ENCODE measurements at regions not wholly inside any gene's neighbourhood (a gene's known extent, or its start where the extent isn't known, plus 50 kb on each side); places are given as distances from the start of the nearest gene placed in this dataset.

DNA sequence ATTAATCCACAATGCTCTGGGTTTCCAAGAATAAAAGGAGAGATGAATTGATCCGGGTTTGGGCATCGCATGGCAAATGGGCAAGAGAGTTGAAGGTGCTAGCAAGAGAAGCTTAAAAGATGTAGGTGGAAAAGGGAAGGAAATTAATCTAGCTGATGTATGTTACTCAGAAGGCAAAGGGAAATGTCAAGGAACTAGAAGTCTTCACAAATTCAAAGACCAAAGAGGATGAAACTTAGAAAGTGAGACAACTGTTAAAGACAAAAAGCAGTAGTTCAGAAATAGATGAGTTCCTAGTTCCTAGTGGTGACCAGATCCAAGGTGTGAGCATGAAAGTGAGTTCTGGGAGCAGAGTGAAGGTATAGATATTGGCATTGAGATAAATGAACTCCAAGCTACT, 228.3 kb downstream of the SEC23A start:
- TF ChIP-seq, protein P1, sequence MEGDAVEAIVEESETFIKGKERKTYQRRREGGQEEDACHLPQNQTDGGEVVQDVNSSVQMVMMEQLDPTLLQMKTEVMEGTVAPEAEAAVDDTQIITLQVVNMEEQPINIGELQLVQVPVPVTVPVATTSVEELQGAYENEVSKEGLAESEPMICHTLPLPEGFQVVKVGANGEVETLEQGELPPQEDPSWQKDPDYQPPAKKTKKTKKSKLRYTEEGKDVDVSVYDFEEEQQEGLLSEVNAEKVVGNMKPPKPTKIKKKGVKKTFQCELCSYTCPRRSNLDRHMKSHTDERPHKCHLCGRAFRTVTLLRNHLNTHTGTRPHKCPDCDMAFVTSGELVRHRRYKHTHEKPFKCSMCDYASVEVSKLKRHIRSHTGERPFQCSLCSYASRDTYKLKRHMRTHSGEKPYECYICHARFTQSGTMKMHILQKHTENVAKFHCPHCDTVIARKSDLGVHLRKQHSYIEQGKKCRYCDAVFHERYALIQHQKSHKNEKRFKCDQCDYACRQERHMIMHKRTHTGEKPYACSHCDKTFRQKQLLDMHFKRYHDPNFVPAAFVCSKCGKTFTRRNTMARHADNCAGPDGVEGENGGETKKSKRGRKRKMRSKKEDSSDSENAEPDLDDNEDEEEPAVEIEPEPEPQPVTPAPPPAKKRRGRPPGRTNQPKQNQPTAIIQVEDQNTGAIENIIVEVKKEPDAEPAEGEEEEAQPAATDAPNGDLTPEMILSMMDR (IDR thresholded peaks at IDR 0.05): no peak
- no peak for TF ChIP-seq POLR2A (IDR thresholded peaks at IDR 0.05)
- TF ChIP-seq EP300 (IDR thresholded peaks at IDR 0.05): no peak
- no peak for TF ChIP-seq POLR2AphosphoS5 (IDR thresholded peaks at IDR 0.05)
- DNase-seq: no peak
- Histone ChIP-seq H3K4me1 (peaks cover 0 to 18% (median 0%) of the 10 kb centered on the region in 4 donors), H3K9me3 (no peaks in the 10 kb centered on the region), H3K4me3 (no peak overlapping the region), H3K27ac (no peak overlapping the region), H3K27me3 (no peaks in the 10 kb centered on the region), H3K36me3 (no peaks in the 10 kb centered on the region)
- 75 to 97% (median 93%) methylated on average over 2 of the region's 2 CpGs for WGBS, 5 donors
- intact Hi-C loops (cut with DNase I; ENCODE audit: low total_unique reads): no loop called here

- intact Hi-C loops (cut with DNase I; ENCODE audit: low total_unique reads): no loop called here
- WGBS, 5 donors: 69 to 82% (median 72%) methylated on average over 3 of the region's 3 CpGs
- H3K4me3 ChIP-seq: no peak overlapping the region
These were observed 229.0 kb downstream of the SEC23A start for GRCh38 chr14:38873941-38874612.

DNA sequence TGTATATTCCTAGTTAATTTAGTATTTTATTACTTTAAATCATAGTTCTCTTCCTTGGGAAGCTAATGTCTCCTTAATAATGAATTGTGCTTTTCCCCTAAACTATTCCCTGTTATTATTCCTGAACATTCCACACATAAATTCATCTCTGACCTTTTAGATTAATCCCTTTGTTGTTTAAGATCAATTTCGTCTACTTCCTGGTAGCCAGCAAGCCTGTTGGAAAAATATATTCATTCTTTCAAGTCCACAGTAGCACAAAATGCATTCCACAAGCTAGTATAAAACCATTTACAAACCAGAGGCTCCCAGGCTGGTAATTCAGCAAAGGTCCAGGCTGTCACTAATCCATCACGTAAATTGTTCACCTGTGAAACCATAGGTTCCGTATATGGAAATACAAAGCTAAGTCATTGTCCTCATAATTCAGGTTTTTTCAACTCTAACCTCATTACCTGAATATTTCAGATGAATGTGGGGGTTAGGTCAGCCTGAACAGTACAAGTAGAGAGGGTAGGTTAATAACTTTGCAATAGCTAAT, 232.7 kb downstream of the SEC23A start:
- no peaks in the 10 kb centered on the region for H3K9me3 ChIP-seq
- DNase-seq: no peak
- H3K4me3 ChIP-seq: no peak overlapping the region
- WGBS, 5 donors: 55 to 73% (median 62%) methylated on average over 3 of the region's 3 CpGs
- H3K27me3 ChIP-seq: no peaks in the 10 kb centered on the region
- TF ChIP-seq EP300 (IDR thresholded peaks at IDR 0.05) (no peak), POLR2AphosphoS5 (IDR thresholded peaks at IDR 0.05) (no peak), POLR2A (IDR thresholded peaks at IDR 0.05) (no peak)
- TF ChIP-seq, protein P1 (IDR thresholded peaks at IDR 0.05): no peak
- intact Hi-C loops (cut with DNase I; ENCODE audit: low total_unique reads): no loop called here
- H3K4me1 ChIP-seq: peaks cover 0 to 37% (median 8%) of the 10 kb centered on the region in 4 donors
- H3K36me3 ChIP-seq: no peaks in the 10 kb centered on the region
- H3K27ac ChIP-seq: no peak overlapping the region

More at GRCh38 chr14:38873941-38874612, 229.0 kb downstream of the SEC23A start:
- no peaks in the 10 kb centered on the region for H3K36me3 ChIP-seq
- no peaks in the 10 kb centered on the region for H3K9me3 ChIP-seq
- TF ChIP-seq POLR2A (IDR thresholded peaks at IDR 0.05) (no peak), POLR2AphosphoS5 (IDR thresholded peaks at IDR 0.05) (no peak)
- no peak overlapping the region for H3K27ac ChIP-seq
- H3K27me3 ChIP-seq: no peaks in the 10 kb centered on the region
- no peak for DNase-seq
- H3K4me1 ChIP-seq: peaks cover 0 to 24% (median 4%) of the 10 kb centered on the region in 4 donors

DNA sequence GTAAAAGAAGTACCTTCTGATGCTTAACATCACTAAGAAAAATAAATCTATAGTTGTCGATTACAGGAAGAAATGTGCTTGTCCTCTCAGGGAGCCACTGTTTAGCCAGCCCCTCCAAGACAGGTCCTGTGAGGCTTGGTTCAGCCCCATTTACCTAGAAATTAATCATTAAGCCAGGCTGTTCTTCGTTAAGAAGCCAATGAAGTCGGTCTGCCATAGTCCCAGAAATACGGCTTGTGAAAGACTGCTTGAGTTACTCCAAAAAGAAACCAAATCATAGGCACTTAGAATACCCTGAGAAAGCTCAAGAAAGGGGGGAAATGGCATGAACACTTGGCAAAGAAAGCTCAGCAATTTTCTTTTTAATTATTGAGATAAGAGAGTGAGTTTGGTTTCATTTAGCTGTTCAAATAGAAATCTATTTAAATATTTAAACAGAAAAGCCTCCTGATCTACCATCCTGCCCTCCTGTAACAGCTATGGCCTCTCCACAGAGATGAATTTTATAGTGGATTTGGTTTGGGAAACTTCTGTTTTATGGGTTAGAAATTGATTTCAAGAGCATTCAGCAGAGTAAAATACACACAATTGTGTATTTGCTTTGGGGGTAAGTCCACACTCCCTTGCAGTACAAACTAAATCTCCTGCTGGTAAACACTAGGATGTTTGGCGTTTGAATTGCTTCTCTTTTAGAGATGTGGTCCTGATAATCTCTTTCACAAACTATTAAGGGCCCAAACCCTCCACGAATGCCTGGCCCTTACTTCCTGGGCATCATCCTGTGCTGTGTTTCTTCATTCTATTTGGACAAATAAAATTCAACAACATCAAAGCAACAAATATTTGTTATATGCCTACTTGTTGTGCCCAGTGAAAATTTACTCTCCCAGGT, 234.4 kb downstream of the SEC23A start:
- no peaks in the 10 kb centered on the region for H3K9me3 ChIP-seq
- TF ChIP-seq, protein P1 (IDR thresholded peaks at IDR 0.05): no peak
- no peak for TF ChIP-seq POLR2A (IDR thresholded peaks at IDR 0.05)
- no peak for TF ChIP-seq POLR2AphosphoS5 (IDR thresholded peaks at IDR 0.05)
- TF ChIP-seq EP300 (IDR thresholded peaks at IDR 0.05): no peak
- H3K4me1 ChIP-seq: peaks cover 0 to 37% (median 8%) of the 10 kb centered on the region in 4 donors
- H3K36me3 ChIP-seq: no peaks in the 10 kb centered on the region
- peak overlapping the region in 4 of 5 donors; percentile 14 to 56 (median 51) for H3K27ac ChIP-seq
- peak overlapping the region in 2 of 4 donors; percentile 3 to 7 for H3K4me3 ChIP-seq
- WGBS, 5 donors: 21 to 49% (median 41%) methylated on average over 6 of the region's 6 CpGs
- peak in 1 of 2 donors; percentile 63 for DNase-seq
- no peaks in the 10 kb centered on the region for H3K27me3 ChIP-seq
- intact Hi-C loops (cut with DNase I; ENCODE audit: low total_unique reads): no loop called here

All from stomach (tissue), 8 donors.